HG02973 (cell line): ENCODE measurements at regions not wholly inside any gene's neighbourhood (a gene's known extent, or its start where the extent isn't known, plus 50 kb on each side); places are given as distances from the start of the nearest gene placed in this dataset.

Experiments
- ATAC-seq: cut with Tn5 transposase; IDR thresholded peaks from one replicate; pipeline ENCODE4 v1.9.1; 2021; ENCODE audit warnings: moderate library complexity; ENCODE audit not compliant: unreplicated experiment

DNA sequence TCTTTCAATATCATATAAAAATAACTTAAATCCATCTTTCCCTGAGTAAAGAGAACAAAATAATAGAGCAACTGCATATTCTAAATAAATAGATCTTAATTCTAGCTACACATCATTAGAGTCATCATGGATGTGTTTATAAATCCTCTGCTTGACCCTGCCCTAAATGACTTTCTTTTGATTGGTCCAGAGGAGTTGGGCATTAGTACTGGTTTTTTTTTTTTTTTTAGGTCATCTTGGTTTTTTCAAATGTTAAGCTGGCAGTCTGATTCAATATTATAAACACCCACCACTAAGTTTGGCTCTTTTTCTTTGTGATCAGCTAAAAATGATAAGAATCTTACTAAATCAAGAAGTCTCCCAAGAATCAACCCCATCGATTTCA lies 504.0 kb upstream of the CBLB start:
- ATAC-seq, result no peak

DNA sequence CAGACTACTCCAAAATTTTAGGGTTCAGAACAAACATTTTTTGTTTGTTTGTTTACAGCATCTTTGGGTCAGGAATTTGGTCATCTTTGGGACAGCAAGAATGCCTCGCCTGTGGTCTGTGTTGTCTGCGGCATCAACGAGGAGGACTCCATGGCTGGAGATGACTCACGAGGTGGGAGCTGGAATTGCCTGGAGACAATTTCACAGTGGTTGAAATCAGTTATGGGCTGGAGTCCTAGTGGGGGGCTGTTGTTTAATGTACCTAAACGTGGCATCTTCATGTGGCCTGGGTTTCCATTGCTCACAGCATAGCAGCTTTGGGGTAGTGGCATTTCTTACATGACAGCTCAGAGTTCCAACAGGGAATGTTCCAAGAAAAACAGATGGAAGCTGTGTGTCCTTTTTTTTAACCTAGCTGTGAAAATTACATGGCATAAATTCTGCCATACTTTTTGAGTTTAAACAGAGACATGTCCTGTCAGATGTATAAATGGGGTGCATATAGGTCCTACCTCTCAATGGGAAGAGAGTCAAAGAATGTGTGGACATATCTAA lies 507.3 kb upstream of the CBLB start:
- ATAC-seq, result no peak

DNA sequence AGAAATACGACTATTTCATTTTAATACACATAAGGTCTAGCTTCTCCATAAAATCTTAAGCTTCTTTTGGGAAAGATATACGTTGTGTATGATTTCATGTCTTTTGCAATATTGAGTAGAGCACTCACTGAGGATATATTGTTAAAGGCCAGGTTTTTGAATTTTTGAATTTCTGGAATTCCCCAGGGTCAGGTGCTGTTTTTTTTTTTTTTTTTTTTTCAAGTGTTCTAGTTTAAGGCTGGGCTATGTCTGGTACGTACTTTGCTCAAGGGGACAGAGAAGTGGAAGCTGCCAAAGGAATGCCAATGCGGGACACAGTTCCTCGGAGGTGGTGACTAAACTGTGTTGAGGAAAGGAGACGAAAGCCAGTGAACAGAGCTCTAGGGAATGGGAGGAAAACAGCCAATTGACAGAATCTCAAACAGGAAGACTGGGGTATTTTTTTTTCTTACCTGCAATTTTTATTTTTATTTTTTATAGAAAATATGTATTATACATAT lies 510.5 kb upstream of the CBLB start:
- ATAC-seq, result no peak

DNA sequence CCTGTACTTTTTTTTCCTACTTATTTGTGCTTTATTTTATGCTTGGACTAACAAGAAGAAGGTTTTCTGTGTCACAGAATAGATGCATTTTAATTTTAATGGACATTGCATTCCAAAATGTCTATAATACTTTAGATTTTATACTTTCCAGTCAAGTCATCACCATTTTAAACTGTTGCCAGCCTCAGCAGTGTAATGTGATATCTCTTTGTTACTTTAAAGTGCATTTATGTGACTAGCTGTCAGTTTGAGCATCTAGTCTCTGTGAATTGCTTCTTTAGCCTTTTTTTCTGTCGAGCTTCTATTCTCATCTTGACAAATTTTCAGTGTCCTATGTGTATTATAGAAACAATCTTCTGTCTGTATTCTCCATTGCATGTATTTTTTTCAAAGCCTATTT lies 511.4 kb upstream of the CBLB start:
- ATAC-seq, result no peak

DNA sequence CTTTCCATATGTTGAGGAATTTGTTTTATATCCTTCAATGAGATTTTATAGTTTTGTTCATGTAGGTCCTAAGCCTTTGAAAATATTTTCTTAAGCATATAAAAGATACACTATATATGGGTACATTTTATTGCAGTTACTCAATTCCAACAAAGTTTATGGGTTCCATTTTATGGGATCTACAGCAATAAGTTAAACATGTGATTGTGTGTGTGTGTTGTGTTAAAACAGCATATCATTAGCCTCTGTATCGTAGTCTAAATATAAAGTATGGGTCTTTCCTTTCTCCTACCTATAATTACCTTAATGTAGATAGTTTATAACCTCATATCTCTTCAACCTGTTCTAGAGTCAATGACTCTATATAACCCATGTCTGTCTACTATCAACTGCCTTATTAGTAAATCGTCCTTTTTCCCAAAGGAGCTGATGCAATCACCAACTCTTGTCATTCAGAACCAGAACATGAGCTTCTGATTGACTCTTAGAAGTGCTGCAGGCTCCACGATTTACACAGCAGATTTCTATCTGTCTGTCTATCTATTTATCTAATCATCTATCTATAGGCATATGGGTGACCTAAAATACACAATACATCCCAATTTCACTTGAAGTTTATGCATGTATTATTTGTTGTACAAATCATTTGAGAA lies 512.6 kb upstream of the CBLB start:
- ATAC-seq, result no peak

DNA sequence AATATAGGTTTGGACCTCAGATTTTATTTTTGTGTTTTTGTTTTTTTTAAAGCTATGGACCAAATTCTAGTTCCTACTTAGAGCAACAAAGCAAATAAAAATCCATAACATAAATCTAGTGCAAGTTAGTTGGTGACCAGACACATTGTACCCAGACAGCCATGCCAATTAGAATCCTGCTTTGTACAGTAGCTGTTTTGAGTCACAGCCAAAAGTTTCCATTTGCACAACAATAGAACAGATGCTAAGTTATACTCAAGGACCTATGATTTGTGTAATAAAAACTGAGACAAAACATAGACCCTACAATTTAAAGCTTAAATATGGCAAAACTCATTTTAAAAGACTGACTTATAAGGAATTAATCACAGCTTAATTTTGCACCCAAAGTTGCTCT lies 513.1 kb upstream of the CBLB start:
- ATAC-seq, result no peak

DNA sequence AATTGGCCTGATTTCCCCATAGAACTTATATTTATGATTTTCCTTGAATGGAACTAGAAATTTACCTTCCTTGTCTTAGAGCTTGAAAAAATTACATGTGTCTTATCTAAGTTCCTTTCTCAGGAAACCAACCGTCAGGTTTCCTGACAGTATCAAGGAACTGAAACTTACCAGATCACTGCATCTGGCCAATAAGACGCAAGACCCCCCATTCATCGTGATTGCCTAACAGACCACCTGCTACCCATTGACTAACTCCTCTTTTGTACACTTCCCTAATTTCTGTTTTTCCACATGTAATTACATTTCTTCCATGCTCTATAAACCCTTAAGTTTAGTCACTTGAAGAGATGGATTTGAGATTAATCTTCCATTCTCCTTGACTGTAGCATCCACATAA lies 517.2 kb upstream of the CBLB start:
- no peak for ATAC-seq

DNA sequence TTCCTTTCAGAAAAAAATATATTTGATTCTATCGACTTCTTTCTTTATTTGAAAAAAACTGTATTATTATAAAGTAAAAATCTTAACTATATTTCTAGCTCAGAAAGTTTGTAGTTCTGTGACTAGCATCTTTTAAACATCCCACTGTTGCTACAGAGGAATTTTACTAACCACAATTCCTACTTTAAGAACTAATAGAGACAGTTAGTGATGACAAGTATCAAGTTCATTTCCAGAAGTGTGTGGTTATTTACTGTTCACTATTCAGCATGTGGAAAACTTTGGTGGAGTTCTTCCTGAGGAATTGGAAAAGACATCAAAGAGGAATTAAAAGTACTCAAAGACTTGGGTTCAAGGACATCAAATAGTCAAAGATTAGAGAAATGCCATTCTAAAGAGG lies 524.1 kb upstream of the CBLB start:
- no peak for ATAC-seq

DNA sequence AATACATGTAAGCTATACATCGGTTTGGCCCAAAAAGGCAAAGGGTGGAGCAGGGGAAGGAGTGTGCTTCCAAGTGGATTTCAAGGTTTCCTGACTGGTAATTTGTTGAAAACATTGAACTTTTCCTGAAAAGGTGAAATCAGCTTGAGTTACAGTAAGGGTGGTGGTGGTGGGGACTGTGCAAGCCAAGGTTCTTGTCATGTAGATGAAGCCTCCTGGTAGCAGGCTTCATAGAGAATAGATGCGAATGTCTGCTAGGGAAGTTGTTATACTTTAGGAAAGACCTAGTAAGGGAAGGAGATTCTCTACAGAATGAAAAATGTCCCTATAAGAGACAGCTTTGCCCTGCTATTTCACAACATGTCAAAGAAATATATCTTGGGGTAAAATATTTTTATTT lies 528.2 kb upstream of the CBLB start:
- no peak for ATAC-seq

DNA sequence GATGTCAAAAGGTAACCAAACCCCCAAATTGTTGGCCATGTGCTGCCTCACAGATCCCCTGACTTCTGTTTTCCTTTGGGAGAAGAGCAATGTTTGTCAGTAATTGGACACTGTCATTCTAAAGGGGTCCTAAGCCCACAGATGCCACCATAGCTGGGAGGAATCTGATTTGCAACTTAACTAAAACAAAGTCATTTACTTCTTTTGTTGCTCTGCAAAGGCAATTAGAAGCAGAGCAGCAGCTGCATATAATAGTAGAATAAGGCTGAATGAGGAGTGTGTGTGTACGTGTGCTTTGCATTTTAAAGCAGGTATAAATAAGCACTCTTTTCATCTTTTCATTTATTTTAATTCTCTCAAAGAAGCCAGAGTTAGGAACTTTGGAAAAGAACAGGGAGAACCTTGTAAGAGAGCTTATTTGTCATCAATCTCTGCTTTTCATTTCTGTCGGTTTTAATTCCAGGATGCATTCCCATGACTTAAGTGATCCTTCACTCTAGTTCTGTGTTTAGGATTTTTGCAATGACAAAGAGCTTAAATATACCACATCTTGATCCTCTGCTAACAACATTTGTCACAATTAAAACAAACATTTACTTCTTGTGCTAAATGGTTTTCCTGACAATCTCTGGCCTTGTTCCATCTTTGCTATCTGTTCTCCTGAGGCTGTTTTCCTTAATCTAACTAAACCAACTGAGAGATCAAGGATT lies 530.2 kb upstream of the CBLB start:
- no peak for ATAC-seq

DNA sequence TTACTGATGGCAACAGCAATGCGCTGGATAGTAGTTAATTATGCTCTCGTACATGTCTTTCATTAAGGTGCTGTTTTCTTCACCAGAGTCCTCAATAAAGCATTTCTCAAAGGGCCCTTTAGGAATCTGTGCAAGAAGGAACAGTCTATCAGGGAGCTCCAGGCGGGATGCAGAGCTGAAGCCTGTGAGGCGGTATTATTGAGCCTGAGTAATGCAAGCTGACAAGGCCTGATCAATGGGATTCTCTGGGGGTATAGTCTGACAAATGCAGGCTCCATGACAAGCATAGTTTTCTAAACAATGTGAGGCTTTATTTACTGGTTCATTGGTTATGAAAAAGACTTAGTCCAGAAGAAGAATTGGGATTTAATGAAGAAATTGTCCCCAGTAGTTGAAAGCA lies 530.9 kb upstream of the CBLB start:
- no peak for ATAC-seq

DNA sequence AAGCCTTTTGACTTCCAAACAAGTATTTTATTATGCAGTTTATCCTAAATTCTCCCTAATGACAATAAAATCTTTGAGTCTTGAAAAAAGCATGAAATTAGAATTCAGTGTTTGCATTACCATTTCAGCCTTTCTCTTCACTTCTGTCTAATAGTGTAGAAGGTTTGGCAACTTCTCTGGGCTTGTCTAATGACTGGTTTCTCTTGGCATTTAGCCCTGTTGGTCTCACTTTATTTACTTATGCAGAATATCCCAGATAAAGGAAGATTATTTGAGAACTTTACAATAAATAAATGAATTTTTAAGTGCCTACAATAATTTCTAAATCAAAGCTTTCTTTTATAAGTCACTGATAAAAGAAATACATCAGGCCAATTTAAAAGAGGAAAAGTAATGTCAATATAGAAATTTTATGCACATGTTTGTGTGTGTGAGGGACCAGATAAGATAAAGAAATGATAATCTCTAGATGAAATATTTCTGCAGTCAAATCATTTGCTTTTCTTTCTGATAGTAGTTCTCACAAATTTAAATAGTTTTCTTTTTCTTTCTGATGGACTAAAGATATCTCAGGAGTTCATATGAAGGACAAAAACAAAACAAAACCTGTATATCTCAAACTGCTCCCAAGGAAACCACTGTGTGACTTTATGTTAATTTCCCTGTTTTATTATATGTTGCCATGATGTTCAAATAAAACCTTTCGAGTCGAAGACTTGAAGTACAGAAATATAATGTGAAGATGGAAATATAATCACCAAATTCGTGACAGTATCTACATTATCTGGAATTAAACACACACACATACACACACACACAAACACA lies 533.1 kb upstream of the CBLB start:
- ATAC-seq, result no peak

DNA sequence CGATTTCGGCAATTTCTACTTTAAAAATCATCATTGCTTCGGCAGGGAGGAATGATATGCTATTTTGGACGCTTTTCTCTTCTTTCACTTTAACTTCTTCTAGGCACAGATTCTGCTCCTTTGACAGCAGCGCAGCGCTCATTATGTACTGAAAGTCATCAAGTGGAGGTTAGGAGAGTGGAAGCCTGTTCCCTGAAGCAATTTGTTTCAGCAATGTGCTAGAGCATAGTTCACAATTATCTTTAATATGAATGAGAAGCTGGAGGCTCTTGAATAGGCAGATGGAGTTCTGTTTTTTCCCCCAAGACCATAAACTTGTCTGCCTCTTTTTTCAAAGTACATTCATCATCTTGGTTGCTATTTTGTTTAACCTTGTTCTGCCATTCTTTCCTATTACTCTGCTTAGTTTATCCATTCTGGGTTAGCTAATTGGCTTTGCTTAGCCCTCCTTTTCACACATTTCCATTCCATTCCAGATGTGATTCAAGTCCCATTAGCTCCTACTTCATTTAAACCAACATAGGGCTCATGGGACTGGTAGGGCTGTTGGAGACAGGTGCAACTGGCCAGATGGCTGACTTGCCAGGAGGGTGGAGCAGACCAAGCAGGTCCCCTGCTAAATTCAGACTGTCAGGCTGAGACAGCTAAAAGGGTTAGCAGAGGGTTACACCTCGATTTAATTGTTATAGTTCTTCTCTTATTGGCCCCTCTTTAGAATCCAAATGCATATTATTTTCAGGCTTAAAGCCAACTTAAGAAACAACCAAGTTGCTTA lies 534.7 kb upstream of the CBLB start:
- no peak for ATAC-seq

DNA sequence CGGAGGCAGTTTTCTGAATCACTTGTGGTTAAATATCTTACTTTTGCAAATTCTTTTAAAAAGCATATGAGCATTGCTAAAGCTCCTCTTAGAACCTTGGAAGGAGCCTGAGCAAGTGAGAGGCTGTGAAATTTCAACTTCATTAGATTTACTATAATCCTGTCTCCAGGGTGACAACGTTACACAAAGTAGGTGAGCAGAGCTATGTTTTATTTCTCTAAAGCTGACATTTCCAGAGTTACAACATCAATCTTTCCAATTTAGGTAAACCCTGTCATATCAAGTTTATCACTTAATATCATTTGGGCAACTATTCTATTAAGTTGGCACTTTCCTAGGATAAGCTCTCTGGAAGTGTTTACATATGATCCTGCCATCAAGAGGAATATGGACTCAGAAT lies 544.9 kb upstream of the CBLB start:
- ATAC-seq, result no peak

DNA sequence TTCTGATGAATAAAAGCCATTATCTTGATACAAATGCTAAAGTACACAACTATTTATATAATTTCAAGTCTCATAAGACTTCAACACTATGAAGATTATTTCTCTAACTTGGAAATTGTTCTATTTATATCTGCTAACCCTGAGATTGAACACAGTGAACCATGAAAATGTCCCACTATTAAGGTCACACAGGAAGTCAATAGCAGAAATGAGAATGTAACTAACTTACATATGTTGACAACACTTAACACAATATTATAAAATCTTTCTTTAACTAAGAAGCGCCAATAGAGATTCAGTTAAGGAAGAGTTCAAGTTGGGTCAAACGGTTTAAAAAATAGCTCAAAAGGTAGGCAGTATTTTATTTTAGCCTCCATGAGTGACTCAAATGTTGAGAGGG lies 551.8 kb upstream of the CBLB start:
- no peak for ATAC-seq

DNA sequence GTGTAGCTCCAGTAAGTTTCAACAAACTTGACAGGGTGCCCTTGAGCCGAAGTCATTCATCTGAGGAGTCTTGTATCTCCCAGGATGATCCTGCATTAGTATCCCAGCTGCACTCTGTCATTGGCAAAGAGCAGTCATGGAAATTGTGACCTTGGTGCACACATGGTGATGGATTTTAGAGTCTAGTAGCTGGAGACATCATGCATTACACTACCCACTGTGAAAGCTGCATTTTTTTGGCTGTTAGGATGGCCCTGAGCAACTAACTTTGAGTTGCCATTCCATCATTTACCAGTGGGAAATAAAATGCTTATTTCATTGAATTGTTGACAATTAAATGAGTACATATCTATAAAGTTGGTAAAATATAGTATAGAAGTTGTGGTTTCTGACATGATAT lies 552.6 kb upstream of the CBLB start:
- no peak for ATAC-seq

DNA sequence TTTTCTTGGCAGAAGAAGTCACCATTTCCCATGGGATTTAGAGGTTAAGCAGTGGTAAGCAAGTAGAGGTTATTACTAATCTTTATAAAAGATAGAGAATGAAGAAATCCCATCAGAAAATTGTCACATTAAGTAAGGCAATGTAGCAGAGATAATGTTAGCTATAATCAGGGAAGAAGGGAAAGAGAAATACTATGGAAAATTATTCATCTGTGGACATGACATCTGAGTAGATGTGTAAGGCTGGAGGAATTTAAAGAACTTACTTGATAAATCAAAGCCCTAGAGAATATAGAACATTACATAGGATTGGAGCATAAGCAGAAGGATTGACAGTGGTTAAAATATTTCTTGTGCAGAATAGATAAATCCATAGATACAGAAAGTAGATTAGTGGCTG lies 553.1 kb upstream of the CBLB start:
- ATAC-seq, result no peak

DNA sequence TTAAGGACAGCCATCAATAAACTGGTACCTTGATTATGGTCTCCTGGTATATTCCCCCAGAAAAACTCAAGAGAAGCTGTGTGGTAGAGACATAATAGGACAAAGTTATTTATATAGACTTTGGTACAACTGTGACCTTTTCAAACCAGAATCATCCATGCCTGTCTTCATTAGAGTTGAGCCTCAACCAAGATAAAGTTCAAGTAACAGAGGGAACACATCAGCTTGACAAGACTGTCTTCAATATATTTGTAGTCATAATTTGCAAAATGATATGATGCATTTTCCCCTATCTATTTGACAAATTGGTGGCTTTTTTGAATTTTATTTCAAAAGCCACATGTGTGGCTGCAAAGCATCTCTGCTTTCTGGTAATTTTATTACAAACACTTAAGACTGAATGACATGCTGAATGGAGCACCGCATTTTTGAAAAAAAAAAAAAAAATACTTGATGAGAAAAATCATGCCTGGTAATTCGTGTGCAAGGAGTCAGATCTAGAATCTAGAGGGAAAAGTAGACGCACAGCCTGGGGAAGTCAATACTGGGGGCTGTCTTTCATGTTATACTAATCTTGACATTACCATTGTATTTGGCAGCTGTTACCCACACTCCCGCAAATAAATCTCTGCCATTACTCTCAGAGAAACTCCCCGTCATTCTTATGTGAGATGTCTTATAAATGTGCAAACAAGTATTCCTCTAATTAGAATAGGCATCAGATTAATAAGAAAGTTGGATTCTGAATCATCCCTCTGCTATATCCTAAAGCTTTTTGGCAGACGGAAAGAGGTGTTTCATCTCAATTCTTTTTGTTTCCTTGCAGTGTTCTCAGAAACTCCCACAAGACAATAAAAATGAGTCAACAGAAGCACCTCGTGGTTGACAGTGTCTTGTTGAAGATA lies 554.8 kb upstream of the CBLB start:
- peak; percentile 68 for ATAC-seq

DNA sequence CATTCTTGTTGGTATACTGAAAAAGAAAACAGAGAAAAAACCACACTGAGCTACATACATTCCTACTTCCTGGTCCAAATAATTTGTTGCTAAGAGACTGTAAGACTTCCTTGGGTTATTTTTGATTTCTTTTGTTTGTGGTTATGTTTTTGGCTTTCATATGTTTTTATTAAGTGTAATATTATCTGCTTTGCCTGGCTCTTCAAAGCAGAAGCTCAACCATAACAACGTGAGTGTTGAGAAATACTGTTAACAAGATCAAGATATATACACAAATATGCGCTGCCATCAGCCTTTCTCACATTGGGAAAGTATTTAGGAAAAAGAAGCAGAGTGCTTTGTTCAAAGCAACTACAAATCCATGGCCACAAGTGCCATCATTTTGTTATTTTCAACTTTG lies 556.2 kb upstream of the CBLB start:
- no peak for ATAC-seq

DNA sequence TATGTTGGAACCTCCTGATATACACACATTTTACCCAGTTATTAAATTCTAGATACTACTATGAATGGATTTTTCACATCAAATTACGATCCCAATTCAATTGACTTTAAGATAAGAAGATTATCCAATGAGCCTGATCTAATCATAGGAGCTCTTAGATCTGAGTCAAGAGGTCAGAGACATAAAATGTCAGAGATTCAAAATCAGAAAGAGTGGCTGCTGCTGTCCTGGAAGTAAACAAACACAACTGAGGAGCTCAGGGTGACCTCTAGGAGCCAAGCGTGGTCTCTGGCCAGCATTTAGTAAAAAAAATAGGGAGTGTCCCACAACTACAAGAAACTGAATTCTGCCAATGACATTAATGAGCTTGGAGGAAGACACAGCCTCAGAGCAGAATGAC lies 557.1 kb upstream of the CBLB start:
- no peak for ATAC-seq
